MCF 10A (cell line): ENCODE measurements at regions not wholly inside any gene's neighbourhood (a gene's known extent, or its start where the extent isn't known, plus 50 kb on each side); places are given as distances from the start of the nearest gene placed in this dataset.

Source experiments
- BruUV-seq: library from RNA; stranded (reverse); fragments of 400-500 nt; replicated peaks from 2 replicates; lab custom pipeline; 2021; lab: Mats Ljungman, UMichigan
- CTCF ChIA-PET: fragments of 300-600 bp; sonication (Branson Sonifier 250); formaldehyde crosslinking; extraction: SDS; loops from one replicate; lab custom pipeline; 2021; ENCODE audit warnings: antibody characterized with exemption, inconsistent platforms; lab: Yijun Ruan, JAX
- POLR2A ChIA-PET: fragments of 300-600, 350-650 bp; sonication (Branson Sonifier 250); formaldehyde crosslinking; extraction: SDS; loops from one replicate; lab custom pipeline; 2020; ENCODE audit warnings: antibody characterized with exemption, inconsistent platforms; lab: Yijun Ruan, JAX
- DNase-seq: peaks from one replicate; pipeline ENCODE4 v3.0.0-alpha.2; 2018; ENCODE audit not compliant: unreplicated experiment
- H3K27ac Mint-ChIP-seq: one replicate; pipeline ENCODE4 v1.8.0; 2022; ENCODE audit warnings: mild to moderate bottlenecking, low read depth, mixed read lengths; ENCODE audit not compliant: unreplicated experiment
- H3K27me3 Mint-ChIP-seq: one replicate; pipeline ENCODE4 v1.8.0; 2022; ENCODE audit warnings: mixed read lengths; ENCODE audit not compliant: insufficient read depth, unreplicated experiment
- H3K36me3 Mint-ChIP-seq: one replicate; pipeline ENCODE4 v1.8.0; 2022; ENCODE audit warnings: mild to moderate bottlenecking, moderate library complexity, mixed read lengths; ENCODE audit not compliant: insufficient read depth, unreplicated experiment
- H3K4me1 Mint-ChIP-seq: one replicate; pipeline ENCODE4 v1.8.0; 2022; ENCODE audit warnings: mixed read lengths; ENCODE audit not compliant: insufficient read depth, unreplicated experiment
- H3K4me3 Mint-ChIP-seq: one replicate; pipeline ENCODE4 v1.8.0; 2022; ENCODE audit warnings: mild to moderate bottlenecking, moderate library complexity, mixed read lengths; ENCODE audit not compliant: unreplicated experiment
- H3K9me3 Mint-ChIP-seq: one replicate; pipeline ENCODE4 v1.8.0; 2022; ENCODE audit warnings: mixed read lengths; ENCODE audit not compliant: unreplicated experiment
- intact Hi-C: fragments of 100-400 bp; cut with micrococcal nuclease; formaldehyde crosslinking; loops from 2 replicates; pipeline ENCODE4 v1.14.1; 2022
- TF ChIP-seq, protein P1 (sequence below): fragments of 200-600 bp; IDR thresholded peaks from one replicate; pipeline ENCODE4 v1.8.0; 2022; ENCODE audit warnings: antibody characterized with exemption, mild to moderate bottlenecking; ENCODE audit not compliant: unreplicated experiment

DNA sequence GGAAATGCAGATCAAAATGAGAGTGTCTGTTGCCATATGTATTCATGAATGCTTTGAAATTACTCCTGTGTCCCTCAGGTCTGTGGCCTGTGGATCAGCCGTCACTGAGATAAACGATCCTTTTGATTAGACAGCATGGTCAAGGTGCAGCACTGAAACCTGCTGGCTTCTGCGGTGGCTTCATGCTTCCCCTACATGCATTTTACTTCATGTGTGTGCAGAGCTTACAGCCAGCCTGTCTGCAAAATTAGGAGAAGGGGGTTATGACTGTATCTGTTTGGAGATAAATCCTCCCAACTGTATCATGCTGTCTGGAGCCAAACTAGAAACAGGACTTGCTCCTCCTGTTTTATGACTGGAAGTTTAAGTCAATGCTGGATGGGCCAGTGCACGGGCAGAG lies 71.0 kb upstream of the PLPP4 start:
- Mint-ChIP-seq H3K27ac (no peak overlapping the region), H3K4me1 (peaks cover 10% of the 10 kb centered on the region), H3K4me3 (no peak overlapping the region), H3K9me3 (no peaks in the 10 kb centered on the region), H3K36me3 (no peaks in the 10 kb centered on the region), H3K27me3 (peaks cover 12% of the 10 kb centered on the region)
- ChIA-PET POLR2A (no interaction called here), CTCF (no interaction called here)
- intact Hi-C loops: no loop called here
- BruUV-seq: no TSS peak
- no peak for DNase-seq
- TF ChIP-seq, protein P1, sequence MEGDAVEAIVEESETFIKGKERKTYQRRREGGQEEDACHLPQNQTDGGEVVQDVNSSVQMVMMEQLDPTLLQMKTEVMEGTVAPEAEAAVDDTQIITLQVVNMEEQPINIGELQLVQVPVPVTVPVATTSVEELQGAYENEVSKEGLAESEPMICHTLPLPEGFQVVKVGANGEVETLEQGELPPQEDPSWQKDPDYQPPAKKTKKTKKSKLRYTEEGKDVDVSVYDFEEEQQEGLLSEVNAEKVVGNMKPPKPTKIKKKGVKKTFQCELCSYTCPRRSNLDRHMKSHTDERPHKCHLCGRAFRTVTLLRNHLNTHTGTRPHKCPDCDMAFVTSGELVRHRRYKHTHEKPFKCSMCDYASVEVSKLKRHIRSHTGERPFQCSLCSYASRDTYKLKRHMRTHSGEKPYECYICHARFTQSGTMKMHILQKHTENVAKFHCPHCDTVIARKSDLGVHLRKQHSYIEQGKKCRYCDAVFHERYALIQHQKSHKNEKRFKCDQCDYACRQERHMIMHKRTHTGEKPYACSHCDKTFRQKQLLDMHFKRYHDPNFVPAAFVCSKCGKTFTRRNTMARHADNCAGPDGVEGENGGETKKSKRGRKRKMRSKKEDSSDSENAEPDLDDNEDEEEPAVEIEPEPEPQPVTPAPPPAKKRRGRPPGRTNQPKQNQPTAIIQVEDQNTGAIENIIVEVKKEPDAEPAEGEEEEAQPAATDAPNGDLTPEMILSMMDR: no peak

DNA sequence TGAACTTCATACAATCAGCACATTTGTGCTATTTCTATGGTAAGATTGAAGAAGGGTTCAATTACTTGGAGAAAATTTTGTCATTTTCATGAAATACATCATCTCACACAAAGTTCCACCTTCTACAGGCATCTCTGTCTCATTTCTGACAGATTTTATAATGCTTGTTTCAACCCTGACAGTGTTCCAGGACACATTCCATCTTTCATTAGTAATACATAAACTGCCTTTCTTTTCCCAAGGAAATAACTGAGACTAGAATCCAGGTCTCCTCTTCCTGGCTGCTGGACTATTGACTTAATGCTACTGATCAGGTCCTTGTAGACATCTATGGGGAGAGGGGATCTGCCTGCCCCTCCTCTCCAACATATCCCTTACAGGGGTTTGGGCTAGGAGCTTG lies 70.1 kb upstream of the PLPP4 start:
- no peak overlapping the region for H3K27ac Mint-ChIP-seq
- no peaks in the 10 kb centered on the region for H3K9me3 Mint-ChIP-seq
- peaks cover 10% of the 10 kb centered on the region for H3K4me1 Mint-ChIP-seq
- ChIA-PET POLR2A (interaction anchor here (0.9 kb wide), 1 partner anchor 17 kb away, joined by 3 read pairs; no protein-coding TSS in a partner anchor), CTCF (interaction anchor here (0.9 kb wide), 1 partner anchor 57 kb away, joined by 3 read pairs; no protein-coding TSS in a partner anchor)
- intact Hi-C loops: no loop called here
- H3K27me3 Mint-ChIP-seq: peaks cover 12% of the 10 kb centered on the region
- DNase-seq: no peak
- H3K36me3 Mint-ChIP-seq: no peaks in the 10 kb centered on the region
- H3K4me3 Mint-ChIP-seq: no peak overlapping the region
- BruUV-seq: no TSS peak
- TF ChIP-seq, protein P1: no peak

DNA sequence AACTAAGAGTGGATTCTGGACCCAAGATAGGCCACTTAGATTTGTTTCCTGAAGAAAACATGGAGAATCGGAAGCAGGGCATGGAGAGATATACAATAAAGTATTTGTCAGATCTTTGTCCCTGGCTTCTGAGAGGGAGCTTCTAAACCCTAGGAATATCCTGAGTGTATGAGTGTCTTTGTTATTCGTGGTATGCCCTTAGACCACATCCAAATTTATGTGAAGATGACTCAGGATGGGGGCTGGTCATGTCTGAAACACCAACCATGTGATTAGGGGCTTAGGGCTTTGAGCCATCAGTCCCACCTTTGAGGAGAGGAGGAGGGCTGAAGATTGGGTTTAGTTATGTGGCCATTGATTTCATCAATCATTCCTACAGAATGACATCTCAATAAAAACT lies 69.7 kb upstream of the PLPP4 start:
- no peak for DNase-seq
- POLR2A ChIA-PET: interaction anchor here (0.9 kb wide), 1 partner anchor 18 kb away, joined by 3 read pairs; no protein-coding TSS in a partner anchor
- Mint-ChIP-seq H3K36me3 (no peaks in the 10 kb centered on the region), H3K4me3 (no peak overlapping the region), H3K4me1 (peaks cover 10% of the 10 kb centered on the region), H3K27me3 (peaks cover 12% of the 10 kb centered on the region), H3K27ac (no peak overlapping the region), H3K9me3 (no peaks in the 10 kb centered on the region)
- no TSS peak for BruUV-seq
- CTCF ChIA-PET: interaction anchor here (0.9 kb wide), 1 partner anchor 58 kb away, joined by 3 read pairs; no protein-coding TSS in a partner anchor
- TF ChIP-seq, protein P1: no peak
- intact Hi-C loops: no loop called here

DNA sequence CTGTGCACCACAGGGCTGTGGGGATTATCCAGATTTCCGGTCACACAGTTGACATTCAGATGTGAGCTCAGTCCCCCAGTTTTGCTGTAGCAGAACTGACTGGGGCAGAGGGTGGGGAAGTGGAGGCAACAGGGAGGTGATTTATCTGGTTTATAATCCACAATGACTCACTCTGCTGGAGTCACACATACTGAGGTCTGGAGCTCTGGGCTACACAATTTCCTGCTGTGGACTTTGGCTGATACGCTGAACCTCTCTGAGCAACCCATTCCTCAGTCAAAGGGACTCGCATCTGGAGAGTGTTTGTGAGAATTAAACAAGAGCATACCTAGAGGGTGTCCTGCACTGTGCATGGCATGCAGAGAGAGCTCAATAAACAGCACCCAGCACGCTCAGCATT lies 64.8 kb upstream of the PLPP4 start:
- POLR2A ChIA-PET: interaction anchor here (0.6 to 2.1 kb wide), 2 partner anchors 19 to 476 kb away, joined by 3 to 7 read pairs; no protein-coding TSS in a partner anchor
- Mint-ChIP-seq H3K27ac (no peak overlapping the region), H3K36me3 (no peaks in the 10 kb centered on the region), H3K27me3 (peaks cover 12% of the 10 kb centered on the region), H3K4me1 (peaks cover 39% of the 10 kb centered on the region), H3K9me3 (no peaks in the 10 kb centered on the region), H3K4me3 (no peak overlapping the region)
- CTCF ChIA-PET: interaction anchor here (0.8 kb wide), 1 partner anchor 345 kb away, joined by 3 read pairs; no protein-coding TSS in a partner anchor
- BruUV-seq: no TSS peak
- intact Hi-C loops: no loop called here
- TF ChIP-seq, protein P1: no peak
- DNase-seq: no peak
